ELF-1 (cell line): ENCODE measurements at regions not wholly inside any gene's neighbourhood (a gene's known extent, or its start where the extent isn't known, plus 50 kb on each side); places are given as distances from the start of the nearest gene placed in this dataset.

Experiments used
- DNase-seq: peaks from one replicate; pipeline ENCODE4 v3.0.0-alpha.2; 2016; ENCODE audit warnings: low read depth, low spot score

DNA sequence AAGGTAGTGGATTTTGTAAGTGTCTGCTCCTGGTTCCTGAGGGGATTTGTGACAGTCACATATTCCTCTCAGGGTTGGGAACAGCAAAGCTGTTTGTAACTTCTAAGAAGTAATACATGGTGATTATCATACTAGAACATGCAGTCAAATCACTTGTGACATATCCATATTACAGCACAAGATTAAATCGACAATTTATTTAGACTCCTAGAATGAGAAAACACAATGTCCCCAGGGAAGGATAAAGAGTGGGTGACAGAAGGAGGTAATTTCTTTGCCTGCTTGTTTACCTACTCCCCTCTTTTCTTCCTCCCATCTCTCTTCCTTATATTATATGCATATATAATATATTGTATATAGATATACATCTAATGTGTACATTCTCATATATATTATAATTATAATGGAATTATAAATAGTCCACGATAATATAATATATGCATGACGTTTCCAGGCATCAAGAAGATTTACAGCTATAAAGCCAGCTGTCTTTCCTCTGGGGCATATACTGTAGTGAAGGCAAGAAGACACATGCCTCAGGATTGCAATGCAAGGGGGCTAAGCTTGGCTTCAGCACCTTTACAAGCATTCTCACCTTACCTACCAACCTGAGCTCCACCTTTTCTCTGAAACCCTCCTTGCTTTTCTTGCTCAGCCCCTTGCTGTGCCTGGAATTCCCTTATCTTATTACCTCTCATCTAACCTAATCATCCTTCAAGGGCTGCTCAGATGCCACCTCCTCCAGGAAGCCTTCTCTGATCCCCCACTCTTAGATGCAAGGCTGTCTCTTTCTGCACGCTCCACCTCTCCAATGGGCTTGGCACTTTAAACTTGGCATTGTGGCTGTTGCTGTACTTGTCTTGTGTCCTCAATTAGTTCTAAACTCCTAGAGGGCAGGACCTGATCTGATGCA, 73.1 kb upstream of the PIAS1 start:
- DNase-seq = peak; percentile 36

- no peak for DNase-seq
Measured at GRCh38 chr15:67981848-67982247, 72.3 kb upstream of the PIAS1 start.

- no peak for DNase-seq
Measured at GRCh38 chr15:67991706-67992105, 62.4 kb upstream of the PIAS1 start.

DNA sequence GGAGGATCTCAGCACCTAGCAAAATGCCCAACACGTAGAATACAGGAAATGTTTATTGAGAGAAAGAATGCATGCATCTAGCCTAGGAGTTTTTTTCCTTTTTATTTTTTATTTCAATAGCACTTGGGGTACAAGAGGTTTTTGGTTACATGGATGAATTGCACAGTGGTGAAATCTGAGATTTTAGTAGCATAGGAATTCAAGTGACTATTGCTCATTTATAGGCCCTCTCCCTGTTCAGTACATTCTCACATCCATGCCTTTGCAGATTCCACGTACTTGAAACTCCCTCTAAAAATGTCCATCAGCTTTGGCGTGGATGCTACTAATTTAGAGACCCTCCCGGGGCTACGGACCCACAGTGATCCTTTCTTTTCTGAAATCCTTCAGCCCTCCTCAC, 61.7 kb upstream of the PIAS1 start:
- DNase-seq = no peak

- no peak for DNase-seq
Measured at GRCh38 chr15:67992834-67993233, 61.3 kb upstream of the PIAS1 start.

GRCh38 chr15:67997996-67998395, 56.1 kb upstream of the PIAS1 start:
- DNase-seq = no peak

DNA sequence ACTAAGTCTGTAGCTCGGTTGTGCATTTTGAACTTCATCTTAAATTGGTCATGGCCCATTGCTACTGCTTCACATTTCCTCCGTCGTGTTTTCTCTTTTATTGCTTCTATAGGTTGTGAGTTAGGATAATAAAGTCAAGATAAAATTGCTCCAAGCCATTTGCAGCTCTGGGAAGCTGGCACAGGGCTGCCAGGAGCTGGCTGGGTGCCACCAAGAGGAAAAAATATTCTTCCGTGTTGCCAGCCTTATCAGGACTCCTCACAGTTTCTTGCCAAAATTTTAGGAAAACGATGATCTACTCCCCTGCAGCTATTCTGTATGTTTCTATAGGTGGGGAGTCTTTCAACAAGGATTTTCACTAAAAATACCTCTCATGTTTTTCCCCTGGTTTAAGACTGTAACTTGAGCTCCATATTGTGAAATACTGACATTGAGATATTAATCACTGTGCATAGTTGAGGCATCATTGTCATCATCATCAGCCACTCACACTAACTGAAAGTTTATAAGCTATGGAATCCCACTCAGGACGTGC, 55.4 kb upstream of the PIAS1 start:
- DNase-seq = no peak

DNA sequence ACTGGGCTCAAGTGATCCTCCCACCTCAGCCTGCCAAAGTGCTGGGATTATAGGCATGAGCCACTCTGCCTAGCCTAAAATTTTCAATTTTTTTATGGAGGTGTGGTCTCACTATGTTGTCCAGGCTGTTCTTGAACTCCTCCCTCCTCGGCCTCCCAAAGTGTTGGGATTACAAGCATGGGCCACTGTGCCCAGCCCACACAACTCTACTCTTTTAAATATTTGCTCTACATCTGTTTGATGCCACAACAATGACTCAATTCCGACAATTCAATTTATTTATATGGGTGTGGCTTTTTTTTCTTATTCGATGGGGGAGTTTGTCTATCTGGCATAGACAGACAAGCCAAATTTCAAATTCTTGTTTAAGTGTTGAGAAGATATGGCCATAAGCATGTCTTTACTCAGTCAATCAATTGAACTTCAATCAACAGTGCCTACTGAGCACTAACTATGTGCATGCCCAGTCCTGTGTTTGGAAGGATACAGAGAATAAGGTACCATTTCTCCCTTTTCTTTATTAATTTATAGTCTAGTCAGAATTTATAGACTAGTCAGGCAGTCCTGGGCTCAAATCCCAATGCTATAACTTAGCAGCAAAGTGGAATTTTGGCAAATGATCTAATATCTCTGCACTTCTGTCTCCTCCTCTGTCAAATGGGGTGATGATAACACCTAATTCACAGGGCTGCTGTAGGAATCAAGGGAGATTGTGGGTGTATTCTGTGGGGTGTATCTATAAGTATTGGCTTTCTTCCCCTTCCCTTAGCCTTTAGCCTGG, 54.6 kb upstream of the PIAS1 start:
- DNase-seq = no peak

DNA sequence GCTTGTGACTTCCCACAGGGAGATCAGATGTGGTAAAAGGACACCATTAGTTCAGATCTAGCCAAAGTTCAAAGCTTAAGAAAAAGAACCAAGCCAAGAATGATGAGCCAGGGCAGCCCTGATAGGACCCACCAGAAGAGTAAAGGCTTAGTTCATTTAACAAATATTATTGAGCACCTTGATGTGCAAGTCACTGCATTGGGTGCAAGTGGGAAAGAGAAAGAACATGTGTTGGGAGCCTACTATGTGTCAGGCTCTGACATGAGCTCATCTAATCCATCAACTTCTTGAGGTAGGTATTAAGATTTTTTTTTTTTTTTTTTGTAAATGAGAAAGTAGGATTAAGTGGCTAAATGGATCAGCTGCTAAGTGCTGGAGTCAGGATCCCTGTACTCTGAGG, 53.4 kb upstream of the PIAS1 start:
- DNase-seq = no peak

DNA sequence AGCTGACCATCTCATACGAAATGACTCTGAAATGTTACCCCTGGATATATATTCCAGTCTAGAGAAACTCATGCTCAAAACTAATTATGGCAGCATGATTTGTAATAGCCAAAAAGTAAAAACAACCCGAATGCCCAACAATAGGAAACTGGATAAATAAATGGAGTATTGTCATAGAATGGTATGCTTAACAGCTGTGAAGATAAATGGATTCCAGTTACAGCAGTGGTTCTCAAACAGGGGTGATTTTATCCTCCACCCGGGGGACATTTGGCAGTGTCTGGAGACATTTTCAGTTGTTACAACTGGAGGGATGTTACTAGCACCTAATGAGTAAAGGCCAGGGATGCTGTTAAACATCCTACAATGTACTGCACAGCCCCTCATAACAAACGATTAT, 52.3 kb upstream of the PIAS1 start:
- no peak for DNase-seq

DNA sequence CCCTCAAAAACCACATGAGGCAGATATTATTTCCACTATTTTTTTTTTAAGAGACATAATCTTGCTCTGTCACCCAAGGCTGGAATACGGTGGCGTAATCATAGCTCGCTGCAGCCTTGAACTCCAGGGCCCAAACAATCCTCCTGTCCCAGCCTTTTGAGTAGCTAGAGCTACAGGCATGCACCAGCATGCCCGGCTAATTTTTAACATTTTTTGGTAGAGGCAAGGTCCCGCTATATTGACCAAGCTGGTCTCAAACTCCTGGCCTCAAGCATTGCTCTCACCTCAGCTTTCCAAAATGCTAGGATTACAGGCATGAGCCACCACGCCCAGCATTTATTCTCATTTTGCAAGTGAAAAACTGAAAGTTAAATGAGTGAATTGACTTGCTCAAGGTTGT, 50.8 kb upstream of the PIAS1 start:
- DNase-seq = no peak
